Endothelial cell of umbilical vein (primary cell): ENCODE measurements at regions not wholly inside any gene's neighbourhood (a gene's known extent, or its start where the extent isn't known, plus 50 kb on each side); places are given as distances from the start of the nearest gene placed in this dataset.

Experiments used
- BruUV-seq: library from RNA; stranded (reverse); fragments of 400-500 nt; replicated peaks from 2 replicates; lab custom pipeline; 2021; lab: Mats Ljungman, UMichigan
- CTCF ChIA-PET: fragments of 300-600, 350-600 bp; sonication (Branson Sonifier 250); formaldehyde crosslinking; loops from one replicate; lab custom pipeline; 2021; ENCODE audit warnings: antibody characterized with exemption, inconsistent platforms; lab: Charles Lee
- POLR2A ChIA-PET: fragments of 300-600, 350-600 bp; sonication (Branson Sonifier 250); formaldehyde crosslinking; loops from one replicate; lab custom pipeline; 2021; ENCODE audit warnings: antibody characterized with exemption, inconsistent platforms; lab: Charles Lee
- DNase-seq: peaks from one replicate; pipeline ENCODE4 v3.0.0-alpha.2; 2011; ENCODE audit warnings: low read depth, low spot score
- FAIRE-seq: peaks from 2 replicates; lab custom pipeline; 2011; peaks lifted over from hg19 to GRCh38; lab: Jason Lieb, UNC
- H2AFZ ChIP-seq: 2 replicates; pipeline ENCODE4 v1.6.0; 2012; ENCODE audit warnings: low read depth, low read length, control low read depth, inconsistent platforms
- H3K27ac ChIP-seq: 2 replicates; pipeline ENCODE4 v1.5.1; 2011; ENCODE audit warnings: low read depth, mild to moderate bottlenecking, control low read depth, low read length, moderate library complexity; ENCODE audit not compliant: insufficient read depth
- H3K27me3 ChIP-seq, 2 experiments: 2 replicates each; pipeline versions ENCODE4 v1.6.0 to v1.6.1; 2011; ENCODE audit warnings: low read length in 2 of 2, mixed read lengths in 1 of 2; ENCODE audit not compliant: control insufficient read depth in 2 of 2, insufficient read depth in 2 of 2
- H3K36me3 ChIP-seq, 2 experiments: 2 replicates in 1 of 2; 3 replicates in 1 of 2; pipeline ENCODE4 v1.5.1; 2011; ENCODE audit warnings: low read length in 2 of 2, mild to moderate bottlenecking in 1 of 2, moderate library complexity in 1 of 2; ENCODE audit not compliant: control insufficient read depth in 2 of 2, insufficient read depth in 2 of 2; ENCODE audit errors: extremely low read depth in 1 of 2
- H3K4me1 ChIP-seq: 3 replicates; pipeline ENCODE4 v1.5.1; 2011; ENCODE audit warnings: mild to moderate bottlenecking, low read length; ENCODE audit not compliant: control insufficient read depth, insufficient read depth; ENCODE audit errors: extremely low read depth
- H3K4me2 ChIP-seq: 2 replicates; pipeline ENCODE4 v1.6.1; 2011; ENCODE audit warnings: low read length, control low read depth, mixed read lengths; ENCODE audit not compliant: insufficient read depth
- H3K4me3 ChIP-seq, 3 experiments: fragments of 200-600 bp in 1 of 3; sonication (generic), shearing (Covaris generic) in 1 of 3; replicated peaks in 1 of 3; 2 replicates each; pipeline ENCODE4 v1.5.1; 2011 to 2016; ENCODE audit warnings: control low read depth in 3 of 3, low read length in 3 of 3, mild to moderate bottlenecking in 2 of 3, inconsistent platforms in 1 of 3, low read depth in 1 of 3, moderate library complexity in 1 of 3; ENCODE audit not compliant: insufficient read depth in 1 of 3
- H3K79me2 ChIP-seq: 2 replicates; pipeline ENCODE4 v1.6.0; 2012; ENCODE audit warnings: low read length, inconsistent platforms; ENCODE audit not compliant: control insufficient read depth, insufficient read depth
- H3K9ac ChIP-seq: replicated peaks from 2 replicates; pipeline ENCODE3; 2011; ENCODE audit warnings: low read length, control low read depth; ENCODE audit not compliant: insufficient read depth; ENCODE audit errors: extremely low read depth
- H3K9me1 ChIP-seq: replicated peaks from 3 replicates; pipeline ENCODE4 v1.6.0; 2011; ENCODE audit warnings: mild to moderate bottlenecking, low read length; ENCODE audit not compliant: control insufficient read depth, insufficient read depth; ENCODE audit errors: extremely low read depth
- H3K9me3 ChIP-seq: replicated peaks from 2 replicates; pipeline ENCODE4 v1.5.1; 2012; ENCODE audit warnings: low read length, inconsistent platforms; ENCODE audit not compliant: control insufficient read depth, insufficient read depth
- H4K20me1 ChIP-seq: replicated peaks from 2 replicates; pipeline ENCODE3; 2011; ENCODE audit warnings: mild to moderate bottlenecking, low read length; ENCODE audit not compliant: control insufficient read depth, insufficient read depth; ENCODE audit errors: extremely low read depth
- CTCF ChIP-seq, 2 donors: IDR thresholded peaks; 1 replicate in 1 of 2; 2 replicates in 1 of 2; pipeline ENCODE4 v1.5.1; 2011; ENCODE audit warnings: low read length in 2 of 2, mild to moderate bottlenecking in 2 of 2, moderate library complexity in 2 of 2, control low read depth in 1 of 2, inconsistent platforms in 1 of 2, low read depth in 1 of 2; ENCODE audit not compliant: insufficient read depth in 1 of 2; ENCODE audit errors: extremely low read depth in 1 of 2
- EZH2 ChIP-seq: IDR thresholded peaks from 2 replicates; pipeline ENCODE4 v1.6.1; 2012; ENCODE audit warnings: borderline replicate concordance, low read depth, mild to moderate bottlenecking, moderate library complexity, low read length, inconsistent platforms; ENCODE audit not compliant: severe bottlenecking
- FOS ChIP-seq: IDR thresholded peaks from 2 replicates; pipeline ENCODE4 v1.6.1; 2011; ENCODE audit warnings: mild to moderate bottlenecking, low read length, moderate library complexity, borderline replicate concordance; ENCODE audit not compliant: insufficient read depth
- GATA2 ChIP-seq: IDR thresholded peaks from 2 replicates; pipeline ENCODE4 v1.7.0; 2011; ENCODE audit warnings: low read depth, mild to moderate bottlenecking, moderate library complexity, mixed read lengths, low read length; ENCODE audit not compliant: insufficient read length, insufficient read depth
- JUN ChIP-seq: IDR thresholded peaks from 2 replicates; pipeline ENCODE4 v1.6.1; 2011; ENCODE audit warnings: borderline replicate concordance, low read depth; ENCODE audit not compliant: insufficient read length, insufficient read depth
- MYC ChIP-seq: IDR thresholded peaks from one replicate; pipeline ENCODE4 v1.6.1; 2011; ENCODE audit warnings: mild to moderate bottlenecking, low read depth, low read length
- POLR2A ChIP-seq: IDR thresholded peaks from 2 replicates; pipeline ENCODE4 v1.6.1; 2012; ENCODE audit warnings: low read depth, mild to moderate bottlenecking, control low read depth, low read length
- POLR2AphosphoS5 ChIP-seq: IDR thresholded peaks from 2 replicates; pipeline ENCODE4 v1.6.1; 2012; ENCODE audit warnings: low read depth, mild to moderate bottlenecking, control low read depth, low read length, moderate library complexity; ENCODE audit not compliant: insufficient read depth
- dilution Hi-C: fragments of 300-500 bp; cut with MboI; formaldehyde crosslinking; loops from one replicate; pipeline ENCODE4 v1.15.0; 2019; ENCODE audit warnings: low sequenced_read_pairs; ENCODE audit not compliant: extremely low pct_ligation_motif_present
- intact Hi-C: fragments of 100-400 bp; cut with micrococcal nuclease; formaldehyde crosslinking; loops from one replicate; pipeline ENCODE4 v1.10.0; 2022

GRCh38 chr12:30820406-30820946 is 65.7 kb upstream of the CAPRIN2 start:
- H3K4me2 ChIP-seq = no peak overlapping the region
- H3K9me1 ChIP-seq = no peaks in the 10 kb centered on the region
- H3K4me1 ChIP-seq = peaks cover 6% of the 10 kb centered on the region
- no peaks in the 10 kb centered on the region for H3K36me3 ChIP-seq
- H3K9me3 ChIP-seq = no peaks in the 10 kb centered on the region
- DNase-seq (no peak), FAIRE-seq (no peak)
- dilution Hi-C loops = no loop called here
- H3K27me3 ChIP-seq = peaks cover 7 to 9% of the 10 kb centered on the region in 2 experiments
- intact Hi-C loops = no loop called here
- H2AFZ ChIP-seq = no peak overlapping the region
- no peaks in the 10 kb centered on the region for H3K79me2 ChIP-seq
- BruUV-seq = no TSS peak
- CTCF ChIA-PET = no interaction called here
- POLR2A ChIA-PET = no interaction called here
- no peak overlapping the region for H3K9ac ChIP-seq
- no peaks in the 10 kb centered on the region for H4K20me1 ChIP-seq
- H3K27ac ChIP-seq = no peak overlapping the region
- H3K4me3 ChIP-seq = no peak overlapping the region
- TF ChIP-seq JUN (no peak), POLR2A (no peak), EZH2 (no peak), MYC (no peak), GATA2 (no peak), FOS (no peak), POLR2AphosphoS5 (no peak), CTCF (IDR thresholded peaks at IDR 0.05; ENCODE audit: extremely low read depth in 1 of 2, insufficient read depth in 1 of 2, low read depth in 1 of 2, low read length in 2 of 2) (no peak)
